H1 (cell line): ENCODE measurements at regions not wholly inside any gene's neighbourhood (a gene's known extent, or its start where the extent isn't known, plus 50 kb on each side); places are given as distances from the start of the nearest gene placed in this dataset.

Experiments
- CTCF ChIA-PET: fragments of 300-600 bp; sonication (Branson Sonifier 250); formaldehyde crosslinking; loops from one replicate; lab custom pipeline; 2021; ENCODE audit not compliant: partially characterized antibody; lab: Charles Lee
- POLR2A ChIA-PET: fragments of 300-600 bp; sonication (Branson Sonifier 250); formaldehyde crosslinking; loops from one replicate; lab custom pipeline; 2021; ENCODE audit warnings: inconsistent platforms; ENCODE audit not compliant: partially characterized antibody; lab: Charles Lee
- DNase-seq, 2 experiments: peaks; one replicate each; pipeline versions ENCODE4 v3.0.0 to v3.0.0-alpha.2; 2010 to 2022; ENCODE audit warnings: low spot score in 2 of 2, low read depth in 1 of 2, mixed read lengths in 1 of 2
- FAIRE-seq: peaks from 2 replicates; lab custom pipeline; 2011; peaks lifted over from hg19 to GRCh38; lab: Jason Lieb, UNC
- H2AFZ ChIP-seq: 2 replicates; pipeline ENCODE4 v1.8.1; 2012; ENCODE audit warnings: low read length, inconsistent platforms
- H2AK5ac ChIP-seq: 2 replicates; pipeline ENCODE4 v1.6.1; 2013; ENCODE audit warnings: low read depth, low read length
- H2BK120ac ChIP-seq: replicated peaks from 2 replicates; pipeline ENCODE3; 2013; ENCODE audit warnings: low read depth, low read length, inconsistent platforms
- H2BK12ac ChIP-seq: 2 replicates; pipeline ENCODE4 v1.6.1; 2013; ENCODE audit warnings: low read depth, low read length
- H2BK15ac ChIP-seq: 2 replicates; pipeline ENCODE4 v1.6.1; 2013; ENCODE audit warnings: low read length
- H2BK20ac ChIP-seq: 2 replicates; pipeline ENCODE4 v1.6.1; 2013; ENCODE audit warnings: low read length
- H2BK5ac ChIP-seq: 2 replicates; pipeline ENCODE4 v1.6.1; 2013; ENCODE audit warnings: low read depth, low read length
- H3K14ac ChIP-seq: 2 replicates; pipeline ENCODE4 v1.6.1; 2013; ENCODE audit warnings: inconsistent platforms; ENCODE audit not compliant: insufficient read length
- H3K18ac ChIP-seq: 2 replicates; pipeline ENCODE4 v1.6.1; 2013; ENCODE audit warnings: low read length; ENCODE audit errors: extremely low read depth
- H3K23ac ChIP-seq: 2 replicates; pipeline ENCODE4 v1.6.1; 2013; ENCODE audit warnings: inconsistent platforms; ENCODE audit not compliant: insufficient read length
- H3K23me2 ChIP-seq: 2 replicates; pipeline ENCODE4 v1.6.1; 2013; ENCODE audit warnings: low read depth, low read length
- H3K27ac ChIP-seq: 2 replicates; pipeline ENCODE4 v1.6.1; 2011; ENCODE audit warnings: low read depth, low read length, inconsistent platforms
- H3K27me3 ChIP-seq, 4 experiments: replicated peaks in 1 of 4; 1 replicate in 1 of 4; 2 replicates in 3 of 4; pipeline versions ENCODE4 v1.6.1 to v1.8.1; 2011 to 2013; ENCODE audit warnings: low read length in 3 of 4, mild to moderate bottlenecking in 3 of 4, inconsistent platforms in 2 of 4, mixed read lengths in 2 of 4, moderate library complexity in 1 of 4; ENCODE audit not compliant: control insufficient read depth in 3 of 4, insufficient read depth in 3 of 4; ENCODE audit errors: extremely low read depth in 1 of 4
- H3K36me3 ChIP-seq, 4 experiments: 2 replicates each; pipeline versions ENCODE4 v1.6.1 to v1.8.1; 2011 to 2013; ENCODE audit warnings: mild to moderate bottlenecking in 4 of 4, low read length in 3 of 4, moderate library complexity in 2 of 4, control low read depth in 1 of 4, inconsistent platforms in 1 of 4; ENCODE audit not compliant: insufficient read depth in 4 of 4, control insufficient read depth in 2 of 4
- H3K4ac ChIP-seq: replicated peaks from 2 replicates; pipeline ENCODE3; 2013; ENCODE audit warnings: low read length, low read depth, mixed read lengths, inconsistent platforms; ENCODE audit not compliant: insufficient read length
- H3K4me1 ChIP-seq, 4 experiments: replicated peaks in 1 of 4; 1 replicate in 1 of 4; 2 replicates in 3 of 4; pipeline versions ENCODE4 v1.6.1 to v1.8.1; 2011 to 2013; ENCODE audit warnings: low read length in 3 of 4, inconsistent platforms in 2 of 4, mixed read lengths in 1 of 4; ENCODE audit not compliant: insufficient read depth in 4 of 4, control insufficient read depth in 3 of 4
- H3K4me2 ChIP-seq, 2 experiments: 2 replicates each; pipeline versions ENCODE4 v1.6.1 to v1.8.1; 2011 to 2013; ENCODE audit warnings: low read depth in 2 of 2, low read length in 2 of 2, control low read depth in 1 of 2, inconsistent platforms in 1 of 2, mild to moderate bottlenecking in 1 of 2; ENCODE audit not compliant: insufficient read depth in 1 of 2
- H3K4me3 ChIP-seq, 4 experiments: fragments of 200-600, 300-600 bp in 1 of 4; sonication (generic), shearing (Covaris generic), sonication (Bioruptor Twin) in 1 of 4; 2 replicates each; pipeline versions ENCODE4 v1.5.1 to v1.8.1; 2011 to 2016; ENCODE audit warnings: low read length in 4 of 4, low read depth in 3 of 4, control low read depth in 2 of 4, inconsistent platforms in 2 of 4, mild to moderate bottlenecking in 2 of 4, mixed read lengths in 1 of 4, moderate library complexity in 1 of 4; ENCODE audit not compliant: insufficient read depth in 2 of 4; ENCODE audit errors: extremely low read depth in 1 of 4
- H3K56ac ChIP-seq: replicated peaks from 2 replicates; pipeline ENCODE3; 2013; ENCODE audit warnings: low read depth, mild to moderate bottlenecking, mixed read lengths, low read length, inconsistent platforms; ENCODE audit not compliant: insufficient read length
- H3K79me1 ChIP-seq: 2 replicates; pipeline ENCODE4 v1.6.1; 2013; ENCODE audit warnings: low read depth, low read length, control low read depth
- H3K79me2 ChIP-seq, 2 experiments: 2 replicates each; pipeline versions ENCODE4 v1.6.1 to v1.8.1; 2012 to 2013; ENCODE audit warnings: low read length in 2 of 2, mild to moderate bottlenecking in 2 of 2, inconsistent platforms in 1 of 2; ENCODE audit not compliant: insufficient read depth in 2 of 2, control insufficient read depth in 1 of 2
- H3K9ac ChIP-seq, 4 experiments: replicated peaks in 1 of 4; 1 replicate in 1 of 4; 2 replicates in 3 of 4; pipeline versions ENCODE4 v1.6.1 to v1.8.1; 2011 to 2013; ENCODE audit warnings: low read depth in 3 of 4, low read length in 3 of 4, control low read depth in 2 of 4, mild to moderate bottlenecking in 2 of 4, moderate library complexity in 2 of 4, inconsistent platforms in 1 of 4; ENCODE audit errors: extremely low read depth in 1 of 4
- H3K9me3 ChIP-seq, 2 experiments: 2 replicates each; pipeline versions ENCODE4 v1.6.1 to v1.8.1; 2012 to 2013; ENCODE audit warnings: mild to moderate bottlenecking in 2 of 2, moderate library complexity in 2 of 2, control low read depth in 1 of 2, inconsistent platforms in 1 of 2, low read depth in 1 of 2, low read length in 1 of 2, mixed read lengths in 1 of 2; ENCODE audit not compliant: insufficient read depth in 2 of 2
- H4K20me1 ChIP-seq, 2 experiments: replicated peaks in 1 of 2; 2 replicates each; pipeline versions ENCODE3 to v1.8.1; 2011 to 2013; ENCODE audit warnings: inconsistent platforms in 2 of 2, low read length in 2 of 2, mild to moderate bottlenecking in 1 of 2; ENCODE audit not compliant: insufficient read depth in 2 of 2, control insufficient read depth in 1 of 2
- H4K5ac ChIP-seq: 2 replicates; pipeline ENCODE4 v1.6.1; 2013; ENCODE audit warnings: low read length, low read depth, mixed read lengths, inconsistent platforms; ENCODE audit not compliant: insufficient read length
- H4K8ac ChIP-seq: 2 replicates; pipeline ENCODE4 v1.8.0; 2013; ENCODE audit warnings: mild to moderate bottlenecking, moderate library complexity, low read length, inconsistent platforms; ENCODE audit not compliant: insufficient read depth; ENCODE audit errors: extremely low read depth
- H4K91ac ChIP-seq: replicated peaks from 2 replicates; pipeline ENCODE3; 2013; ENCODE audit warnings: low read length, mixed read lengths, inconsistent platforms; ENCODE audit not compliant: insufficient read length
- BACH1 ChIP-seq: IDR thresholded peaks from 2 replicates; pipeline ENCODE4 v1.6.1; 2012; ENCODE audit warnings: low read length, improper control_type of control experiment
- BCL11A ChIP-seq, 2 experiments: IDR thresholded peaks; one replicate each; pipeline ENCODE4 v1.6.1; 2011; ENCODE audit warnings: low read depth in 2 of 2, low read length in 2 of 2, mild to moderate bottlenecking in 2 of 2
- BRCA1 ChIP-seq: IDR thresholded peaks from 2 replicates; pipeline ENCODE4 v1.6.1; 2012; ENCODE audit warnings: low read depth, low read length, improper control_type of control experiment
- CTBP2 ChIP-seq: IDR thresholded peaks from 2 replicates; pipeline ENCODE4 v1.7.0; 2011; ENCODE audit warnings: borderline replicate concordance, mild to moderate bottlenecking, moderate library complexity, mixed read lengths, low read length; ENCODE audit not compliant: insufficient read depth, insufficient read length
- EZH2 ChIP-seq: fragments of 200-600 bp; sonication (generic); IDR thresholded peaks from 2 replicates; pipeline ENCODE4 v1.7.1; 2012; ENCODE audit warnings: low read depth, mild to moderate bottlenecking, moderate library complexity, low read length, inconsistent platforms; ENCODE audit not compliant: severe bottlenecking
- GTF2F1 ChIP-seq: IDR thresholded peaks from 2 replicates; pipeline ENCODE4 v1.6.1; 2012; ENCODE audit warnings: low read depth, low read length, improper control_type of control experiment, borderline replicate concordance
- JUND ChIP-seq: IDR thresholded peaks from 2 replicates; pipeline ENCODE4 v1.6.1; 2011; ENCODE audit warnings: mild to moderate bottlenecking, improper control_type of control experiment, low read length
- MAX ChIP-seq: IDR thresholded peaks from 2 replicates; pipeline ENCODE4 v1.6.1; 2012; ENCODE audit warnings: inconsistent platforms
- RXRA ChIP-seq: IDR thresholded peaks from 2 replicates; pipeline ENCODE4 v1.6.1; 2011; ENCODE audit warnings: low read depth, mild to moderate bottlenecking, low read length, moderate library complexity; ENCODE audit not compliant: insufficient read depth
- SAP30 ChIP-seq: fragments of 300-600 bp; sonication (generic); IDR thresholded peaks from 2 replicates; pipeline ENCODE4 v1.7.1; 2012; ENCODE audit warnings: low read length, moderate library complexity, mild to moderate bottlenecking, inconsistent platforms; ENCODE audit not compliant: insufficient read depth, insufficient replicate concordance
- SIN3A ChIP-seq, 2 experiments: IDR thresholded peaks in 1 of 2; conservative IDR thresholded peaks in 1 of 2; 2 replicates each; pipeline ENCODE4 v1.6.1; 2011 to 2012; ENCODE audit warnings: low read length in 2 of 2, improper control_type of control experiment in 1 of 2, low read depth in 1 of 2, mild to moderate bottlenecking in 1 of 2
- SP1 ChIP-seq: IDR thresholded peaks from 2 replicates; pipeline ENCODE4 v1.6.1; 2011; ENCODE audit warnings: low read depth, low read length
- SUZ12 ChIP-seq: fragments of 200-600 bp; sonication (generic); IDR thresholded peaks from 2 replicates; pipeline ENCODE4 v1.6.1; 2012; ENCODE audit warnings: mild to moderate bottlenecking, inconsistent platforms, low read length, moderate library complexity, mixed read lengths
- TAF1 ChIP-seq: IDR thresholded peaks from 2 replicates; pipeline ENCODE4 v1.6.1; 2011; ENCODE audit warnings: mild to moderate bottlenecking, low read depth, low read length
- TCF12 ChIP-seq: IDR thresholded peaks from 2 replicates; pipeline ENCODE4 v1.6.1; 2011; ENCODE audit warnings: low read depth, mild to moderate bottlenecking, low read length
- YY1 ChIP-seq: IDR thresholded peaks from 2 replicates; pipeline ENCODE4 v1.6.1; 2011; ENCODE audit warnings: low read depth, mild to moderate bottlenecking, low read length
- WGBS, 2 experiments: shearing (Covaris generic) in 1 of 2; methylation state at CpG; one replicate each; pipeline versions ENCODE4 v1.1.6 to v1.1.7; 2013 to 2015; ENCODE audit warnings: low lambda C conversion rate in 2 of 2, mixed read lengths in 2 of 2, inconsistent platforms in 1 of 2, low coverage in 1 of 2, missing lambda C conversion rate in 1 of 2; ENCODE audit not compliant: insufficient replicate concordance in 2 of 2, insufficient coverage in 1 of 2, insufficient read length in 1 of 2; ENCODE audit errors: extremely low coverage in 1 of 2, missing lambda C conversion rate in 1 of 2; 5-methylcytosine and 5-hydroxymethylcytosine counted together

GRCh38 chr3:145812391-145812790 lies 348.6 kb downstream of the PLOD2 start:
- Histone ChIP-seq H3K4me3 (no peak overlapping the region), H3K14ac (no peak overlapping the region), H3K9me3 (no peaks in the 10 kb centered on the region; a peak in 1 of 4 replicates), H3K23ac (no peak overlapping the region), H2BK120ac (no peak overlapping the region), H3K9ac (no peak overlapping the region), H3K4me2 (no peak overlapping the region), H2AK5ac (no peak overlapping the region), H4K5ac (no peak overlapping the region), H3K4me1 (peaks cover 0 to 5% (median 3%) of the 10 kb centered on the region in 4 experiments; a peak in 4 of 7 replicates), H3K79me2 (no peaks in the 10 kb centered on the region), H2AFZ (no peak overlapping the region), H3K56ac (no peak overlapping the region), H4K91ac (no peak overlapping the region), H3K79me1 (no peaks in the 10 kb centered on the region), H2BK12ac (no peak overlapping the region), H3K23me2 (no peaks in the 10 kb centered on the region), H2BK15ac (no peak overlapping the region), H3K4ac (no peak overlapping the region), H3K27ac (no peak overlapping the region), H2BK5ac (no peak overlapping the region), H3K18ac (no peak overlapping the region), H4K8ac (no peak overlapping the region), H4K20me1 (no peaks in the 10 kb centered on the region), H3K27me3 (no peaks in the 10 kb centered on the region), H2BK20ac (no peak overlapping the region), H3K36me3 (no peaks in the 10 kb centered on the region)
- CTCF ChIA-PET: no interaction called here
- POLR2A ChIA-PET: no interaction called here
- WGBS, 2 experiments: 89 to 100% methylated on average over 1 to 5 of the region's 5 CpGs
- no peak for DNase-seq
- no peak for FAIRE-seq
- TF ChIP-seq BRCA1 (no peak), JUND (no peak), TCF12 (no peak), TAF1 (no peak), EZH2 (no peak), GTF2F1 (no peak), SAP30 (no peak), SUZ12 (no peak), BACH1 (no peak), BCL11A (IDR thresholded peaks at IDR 0.05; ENCODE audit: low read depth in 2 of 2, low read length in 2 of 2) (no peak), YY1 (no peak), MAX (no peak), RXRA (no peak), SIN3A (conservative IDR thresholded peaks at IDR 0.05 in 1 of 2, IDR thresholded peaks at IDR 0.05 in 1 of 2; ENCODE audit: low read depth in 1 of 2, low read length in 2 of 2) (no peak), SP1 (no peak), CTBP2 (no peak)
